Neural progenitor cell (in vitro differentiated cells): ENCODE measurements at regions not wholly inside any gene's neighbourhood (a gene's known extent, or its start where the extent isn't known, plus 50 kb on each side); places are given as distances from the start of the nearest gene placed in this dataset.

Experiments used
- DNase-seq: peaks from one replicate; pipeline ENCODE4 v3.0.0-alpha.2; 2016; ENCODE audit warnings: low spot score
- H2AFZ ChIP-seq: fragments of 200-600 bp; sonication (generic); replicated peaks from 2 replicates; pipeline ENCODE4 v1.6.1; 2016; ENCODE audit warnings: antibody characterized with exemption
- H3F3A ChIP-seq: fragments of 200-600 bp; sonication (generic); 2 replicates; pipeline ENCODE4 v1.6.1; 2016; ENCODE audit warnings: antibody characterized with exemption, low read depth
- H3K27ac ChIP-seq: fragments of 200-600 bp; sonication (generic); 2 replicates; pipeline ENCODE4 v1.5.1; 2016; ENCODE audit warnings: mild to moderate bottlenecking
- H3K27me3 ChIP-seq: fragments of 200-600 bp; sonication (generic); 2 replicates; pipeline ENCODE4 v1.6.1; 2016; ENCODE audit warnings: mild to moderate bottlenecking, moderate library complexity
- H3K36me3 ChIP-seq: fragments of 200-600 bp; sonication (generic); 2 replicates; pipeline ENCODE4 v1.5.1; 2016
- H3K4me1 ChIP-seq: fragments of 200-600 bp; sonication (generic); 2 replicates; pipeline ENCODE4 v1.6.1; 2016; ENCODE audit warnings: mixed run types
- H3K4me2 ChIP-seq: fragments of 200-600 bp; sonication (generic); 2 replicates; pipeline ENCODE4 v1.6.1; 2016
- H3K4me3 ChIP-seq: fragments of 200-600 bp; sonication (generic); 2 replicates; pipeline ENCODE4 v1.5.1; 2016
- H3K79me2 ChIP-seq: fragments of 200-600 bp; sonication (generic); 2 replicates; pipeline ENCODE4 v1.6.1; 2016; ENCODE audit warnings: low read depth
- H3K9ac ChIP-seq: fragments of 200-600 bp; sonication (generic); 2 replicates; pipeline ENCODE4 v1.6.1; 2016
- H3K9me3 ChIP-seq: fragments of 200-600 bp; sonication (generic); 2 replicates; pipeline ENCODE4 v1.5.1; 2016; ENCODE audit warnings: low read depth
- H4K20me1 ChIP-seq: fragments of 200-600 bp; sonication (generic); 2 replicates; pipeline ENCODE4 v1.6.1; 2016; ENCODE audit warnings: low read depth
- H3K27ac Mint-ChIP-seq: 3 replicates; pipeline ENCODE4 v1.8.0; 2021; ENCODE audit warnings: mixed read lengths
- H3K27me3 Mint-ChIP-seq: 2 replicates; pipeline ENCODE4 v1.8.0; 2022; ENCODE audit warnings: low read depth, mild to moderate bottlenecking, inconsistent platforms, moderate library complexity, mixed read lengths; ENCODE audit not compliant: insufficient read depth
- H3K36me3 Mint-ChIP-seq: 3 replicates; pipeline ENCODE4 v1.8.0; 2021; ENCODE audit warnings: mixed read lengths
- H3K4me1 Mint-ChIP-seq: 3 replicates; pipeline ENCODE4 v1.8.0; 2021; ENCODE audit warnings: mixed read lengths
- H3K4me3 Mint-ChIP-seq: 3 replicates; pipeline ENCODE4 v1.8.0; 2021; ENCODE audit warnings: mild to moderate bottlenecking, moderate library complexity, mixed read lengths
- H3K9me3 Mint-ChIP-seq: 3 replicates; pipeline ENCODE4 v1.8.0; 2020; ENCODE audit warnings: mixed read lengths
- EZH2 ChIP-seq: fragments of 200-600 bp; sonication (generic); IDR thresholded peaks from 2 replicates; pipeline ENCODE4 v1.6.1; 2017; ENCODE audit warnings: antibody characterized with exemption, mild to moderate bottlenecking, moderate library complexity
- EZH2phosphoT487 ChIP-seq: fragments of 200-600 bp; sonication (generic); IDR thresholded peaks from 2 replicates; pipeline ENCODE4 v1.6.1; 2017; ENCODE audit warnings: antibody characterized with exemption
- TF ChIP-seq, protein P1 (sequence below): fragments of 200-600 bp; sonication (generic); IDR thresholded peaks from 2 replicates; pipeline ENCODE4 v1.5.1; 2017; ENCODE audit warnings: antibody characterized with exemption, mild to moderate bottlenecking

GRCh38 chr6:144978208-144978607 is 693.1 kb downstream of the UTRN start:
- Histone ChIP-seq H3K27ac (no peak overlapping the region), H4K20me1 (no peaks in the 10 kb centered on the region), H3K9me3 (no peaks in the 10 kb centered on the region), H3K4me2 (peak overlapping the region; percentile 21), H3K4me1 (peaks cover 18% of the 10 kb centered on the region), H3K27me3 (no peaks in the 10 kb centered on the region), H2AFZ (peak overlapping the region; percentile 99), H3F3A (peaks cover 7% of the 10 kb centered on the region), H3K9ac (no peak overlapping the region), H3K36me3 (no peaks in the 10 kb centered on the region), H3K79me2 (no peaks in the 10 kb centered on the region), H3K4me3 (no peak overlapping the region)
- Mint-ChIP-seq H3K9me3 (peaks cover 15% of the 10 kb centered on the region), H3K27ac (no peak overlapping the region), H3K27me3 (peaks cover 5% of the 10 kb centered on the region), H3K36me3 (peaks cover 2% of the 10 kb centered on the region), H3K4me3 (no peak overlapping the region), H3K4me1 (peaks cover 22% of the 10 kb centered on the region)
- DNase-seq = no peak
- TF ChIP-seq EZH2 (no peak), EZH2phosphoT487 (no peak)
- TF ChIP-seq, protein P1, sequence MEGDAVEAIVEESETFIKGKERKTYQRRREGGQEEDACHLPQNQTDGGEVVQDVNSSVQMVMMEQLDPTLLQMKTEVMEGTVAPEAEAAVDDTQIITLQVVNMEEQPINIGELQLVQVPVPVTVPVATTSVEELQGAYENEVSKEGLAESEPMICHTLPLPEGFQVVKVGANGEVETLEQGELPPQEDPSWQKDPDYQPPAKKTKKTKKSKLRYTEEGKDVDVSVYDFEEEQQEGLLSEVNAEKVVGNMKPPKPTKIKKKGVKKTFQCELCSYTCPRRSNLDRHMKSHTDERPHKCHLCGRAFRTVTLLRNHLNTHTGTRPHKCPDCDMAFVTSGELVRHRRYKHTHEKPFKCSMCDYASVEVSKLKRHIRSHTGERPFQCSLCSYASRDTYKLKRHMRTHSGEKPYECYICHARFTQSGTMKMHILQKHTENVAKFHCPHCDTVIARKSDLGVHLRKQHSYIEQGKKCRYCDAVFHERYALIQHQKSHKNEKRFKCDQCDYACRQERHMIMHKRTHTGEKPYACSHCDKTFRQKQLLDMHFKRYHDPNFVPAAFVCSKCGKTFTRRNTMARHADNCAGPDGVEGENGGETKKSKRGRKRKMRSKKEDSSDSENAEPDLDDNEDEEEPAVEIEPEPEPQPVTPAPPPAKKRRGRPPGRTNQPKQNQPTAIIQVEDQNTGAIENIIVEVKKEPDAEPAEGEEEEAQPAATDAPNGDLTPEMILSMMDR = no peak

DNA sequence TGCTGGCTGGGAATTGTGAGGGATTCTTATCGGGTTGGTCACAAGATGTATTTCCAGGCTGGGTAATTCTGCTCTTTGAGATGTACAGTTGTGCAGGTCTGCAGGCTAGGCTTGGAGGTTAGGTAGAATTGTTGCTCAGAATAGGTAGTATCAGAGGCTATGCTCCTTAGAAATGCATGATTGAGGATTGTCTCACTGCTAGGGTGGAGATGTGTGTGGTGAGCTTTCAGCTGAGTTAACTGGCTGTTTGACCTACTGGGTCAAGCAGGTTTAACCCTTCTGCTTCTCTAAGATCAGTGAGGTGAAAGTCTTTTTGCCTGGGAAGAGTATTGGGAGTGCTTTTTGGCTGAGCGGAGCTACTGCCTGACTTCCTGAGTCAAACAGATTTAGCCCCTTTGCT is 701.1 kb downstream of the UTRN start:
- Mint-ChIP-seq H3K27ac (no peak overlapping the region), H3K4me1 (no peaks in the 10 kb centered on the region), H3K9me3 (peaks cover 13% of the 10 kb centered on the region), H3K36me3 (no peaks in the 10 kb centered on the region), H3K27me3 (no peaks in the 10 kb centered on the region), H3K4me3 (no peak overlapping the region)
- Histone ChIP-seq H3K27ac (no peak overlapping the region), H3K4me2 (no peak overlapping the region), H4K20me1 (no peaks in the 10 kb centered on the region), H3K4me3 (no peak overlapping the region), H3F3A (no peaks in the 10 kb centered on the region), H2AFZ (no peak overlapping the region), H3K79me2 (no peaks in the 10 kb centered on the region), H3K4me1 (no peaks in the 10 kb centered on the region), H3K27me3 (no peaks in the 10 kb centered on the region), H3K9ac (no peak overlapping the region), H3K36me3 (no peaks in the 10 kb centered on the region), H3K9me3 (peaks cover 8% of the 10 kb centered on the region)
- TF ChIP-seq EZH2 = no peak
- no peak for TF ChIP-seq EZH2phosphoT487
- TF ChIP-seq, protein P1 = no peak
- DNase-seq = no peak

GRCh38 chr6:144989319-144990107 is 704.4 kb downstream of the UTRN start:
- no peak overlapping the region for H3K4me3 ChIP-seq

More at GRCh38 chr6:144989319-144990107, 704.4 kb downstream of the UTRN start:
- H3K27ac Mint-ChIP-seq = no peak overlapping the region
- TF ChIP-seq EZH2 = no peak
- TF ChIP-seq EZH2phosphoT487 = no peak
- TF ChIP-seq, protein P1 = no peak
- Histone ChIP-seq H3K9ac (no peak overlapping the region), H3K27me3 (no peaks in the 10 kb centered on the region), H4K20me1 (no peaks in the 10 kb centered on the region), H3K79me2 (no peaks in the 10 kb centered on the region), H3K9me3 (peaks cover 3% of the 10 kb centered on the region), H3K4me2 (no peak overlapping the region), H3K4me1 (no peaks in the 10 kb centered on the region), H3F3A (no peaks in the 10 kb centered on the region), H3K36me3 (no peaks in the 10 kb centered on the region), H3K27ac (no peak overlapping the region), H2AFZ (peak overlapping the region; percentile 13)
- H3K9me3 Mint-ChIP-seq = peaks cover 6% of the 10 kb centered on the region
- no peaks in the 10 kb centered on the region for H3K36me3 Mint-ChIP-seq
- no peak for DNase-seq
- H3K4me3 Mint-ChIP-seq = no peak overlapping the region
- peaks cover 2% of the 10 kb centered on the region for H3K4me1 Mint-ChIP-seq
- no peaks in the 10 kb centered on the region for H3K27me3 Mint-ChIP-seq
